ENCODE measurements at regions not wholly inside any gene's neighbourhood (a gene's known extent, or its start where the extent isn't known, plus 50 kb on each side); places are given as distances from the start of the nearest gene placed in this dataset.
"Not testable (repeated sequence)": the region's sequence is repeated elsewhere in the genome, so short reads cannot be mapped to it uniquely, and the experiment has no call there.

DNA sequence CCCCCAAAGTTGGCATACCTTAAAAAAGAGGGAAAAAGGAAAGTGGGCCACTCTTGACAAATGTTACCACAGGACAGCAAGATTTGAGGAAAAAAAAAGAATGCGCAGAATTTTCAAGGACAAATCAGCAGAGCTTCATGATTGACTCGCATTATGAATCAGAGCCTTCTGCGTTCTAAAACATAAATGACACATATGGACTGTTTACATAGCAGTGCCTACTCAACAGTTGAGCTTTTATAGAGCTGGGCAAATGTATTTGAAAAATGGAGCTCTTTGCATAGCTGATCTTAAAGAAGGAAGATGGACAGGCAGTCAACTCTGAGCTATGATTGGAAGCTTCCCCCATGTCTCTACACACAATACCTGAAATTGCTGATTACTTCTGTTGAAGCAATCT is 213.2 kb upstream of the NT5E start:
- DNase-seq (no peak), ATAC-seq (ENCODE audit: low read depth) (no peak)
- no peaks in the 10 kb centered on the region for H3K27me3 Mint-ChIP-seq
- no peaks in the 10 kb centered on the region for H3K36me3 Mint-ChIP-seq (ENCODE audit: low read depth)
- no peaks in the 10 kb centered on the region for H3K4me1 Mint-ChIP-seq
- no peak overlapping the region for H3K27ac Mint-ChIP-seq
- TF ChIP-seq, protein P1, sequence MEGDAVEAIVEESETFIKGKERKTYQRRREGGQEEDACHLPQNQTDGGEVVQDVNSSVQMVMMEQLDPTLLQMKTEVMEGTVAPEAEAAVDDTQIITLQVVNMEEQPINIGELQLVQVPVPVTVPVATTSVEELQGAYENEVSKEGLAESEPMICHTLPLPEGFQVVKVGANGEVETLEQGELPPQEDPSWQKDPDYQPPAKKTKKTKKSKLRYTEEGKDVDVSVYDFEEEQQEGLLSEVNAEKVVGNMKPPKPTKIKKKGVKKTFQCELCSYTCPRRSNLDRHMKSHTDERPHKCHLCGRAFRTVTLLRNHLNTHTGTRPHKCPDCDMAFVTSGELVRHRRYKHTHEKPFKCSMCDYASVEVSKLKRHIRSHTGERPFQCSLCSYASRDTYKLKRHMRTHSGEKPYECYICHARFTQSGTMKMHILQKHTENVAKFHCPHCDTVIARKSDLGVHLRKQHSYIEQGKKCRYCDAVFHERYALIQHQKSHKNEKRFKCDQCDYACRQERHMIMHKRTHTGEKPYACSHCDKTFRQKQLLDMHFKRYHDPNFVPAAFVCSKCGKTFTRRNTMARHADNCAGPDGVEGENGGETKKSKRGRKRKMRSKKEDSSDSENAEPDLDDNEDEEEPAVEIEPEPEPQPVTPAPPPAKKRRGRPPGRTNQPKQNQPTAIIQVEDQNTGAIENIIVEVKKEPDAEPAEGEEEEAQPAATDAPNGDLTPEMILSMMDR (IDR thresholded peaks at IDR 0.05): no peak
- ChIA-PET POLR2A (no interaction called here), CTCF (no interaction called here)
- intact Hi-C loops (cut with micrococcal nuclease): no loop called here
- H3K9me3 Mint-ChIP-seq: no peaks in the 10 kb centered on the region
- no peak overlapping the region for H3K4me3 Mint-ChIP-seq

DNA sequence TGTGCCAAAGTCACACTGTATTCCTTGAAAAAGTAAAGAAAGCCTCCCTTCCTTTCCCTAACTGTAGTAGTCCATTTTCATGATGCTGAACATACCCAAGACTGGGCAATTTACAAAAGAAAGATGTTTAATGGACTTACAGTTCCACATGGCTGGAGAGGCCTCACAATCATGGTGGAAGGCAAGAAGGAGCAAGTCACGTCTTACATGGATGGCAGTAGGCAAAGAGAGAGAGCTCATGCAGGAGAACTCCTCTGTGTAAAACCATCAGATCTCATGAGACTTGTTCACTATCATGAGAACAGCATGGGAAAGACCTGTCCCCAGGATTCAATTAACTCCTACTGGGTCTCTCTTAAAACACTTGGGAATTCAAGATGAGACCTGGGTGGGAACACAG is 222.5 kb upstream of the NT5E start:
- DNase-seq; intact Hi-C loops (cut with micrococcal nuclease); CTCF ChIA-PET; ATAC-seq (ENCODE audit: low read depth); H3K36me3 Mint-ChIP-seq (ENCODE audit: low read depth); H3K27me3 Mint-ChIP-seq; POLR2A ChIA-PET; H3K4me1 Mint-ChIP-seq; H3K27ac Mint-ChIP-seq; H3K4me3 Mint-ChIP-seq: not testable (repeated sequence)
- H3K9me3 Mint-ChIP-seq: peaks cover 47% of the 10 kb centered on the region

DNA sequence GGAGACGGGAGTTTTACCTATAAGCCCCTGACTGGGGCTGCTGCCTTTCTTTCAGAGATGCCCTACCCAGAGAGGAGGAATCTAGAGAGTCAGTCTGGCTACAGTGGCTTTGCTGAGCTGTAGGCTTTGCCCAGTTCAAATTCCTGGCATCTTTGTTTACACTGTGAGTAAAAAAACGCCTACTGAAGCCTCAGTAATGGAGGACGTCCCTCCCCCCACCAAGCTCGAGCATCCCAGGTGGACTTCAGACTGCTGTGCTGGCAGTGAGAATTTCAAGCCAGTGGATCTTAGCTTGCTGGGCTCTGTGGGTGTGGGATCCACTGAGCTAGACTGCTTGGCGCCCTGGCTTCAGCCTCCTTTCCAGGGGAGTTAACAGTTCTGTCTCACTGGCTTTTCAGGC is 237.1 kb upstream of the NT5E start:
- H3K36me3 Mint-ChIP-seq (ENCODE audit: low read depth); POLR2A ChIA-PET: not testable (repeated sequence)

DNA sequence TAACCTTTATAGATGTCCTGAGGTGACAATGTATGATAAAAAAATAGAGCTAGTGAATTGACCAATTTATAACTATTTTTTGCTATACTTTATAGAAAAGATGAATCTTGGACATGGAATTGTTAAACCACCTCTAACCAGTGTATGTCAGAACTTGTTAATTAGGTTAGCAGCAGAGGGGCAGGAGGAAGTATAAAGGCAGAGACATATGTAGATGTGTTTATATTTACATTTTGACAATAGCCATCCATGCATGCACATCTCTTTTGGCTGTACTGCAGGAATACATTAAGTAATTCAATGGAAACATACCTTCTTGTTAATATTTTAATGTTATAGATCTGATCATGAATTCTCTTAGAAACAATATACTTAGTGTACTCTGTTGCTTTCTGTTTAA is 254.6 kb upstream of the NT5E start:
- Mint-ChIP-seq H3K27me3 (no peaks in the 10 kb centered on the region), H3K9me3 (no peaks in the 10 kb centered on the region), H3K4me1 (no peaks in the 10 kb centered on the region), H3K36me3 (ENCODE audit: low read depth) (no peaks in the 10 kb centered on the region), H3K27ac (no peak overlapping the region), H3K4me3 (no peak overlapping the region)
- intact Hi-C loops (cut with micrococcal nuclease): no loop called here
- TF ChIP-seq, protein P1 (IDR thresholded peaks at IDR 0.05): no peak
- ATAC-seq (ENCODE audit: low read depth) (no peak), DNase-seq (no peak)
- CTCF ChIA-PET: no interaction called here
- POLR2A ChIA-PET: no interaction called here

More for the DNA sequence above, 237.1 kb upstream of the NT5E start:
- H3K4me1 Mint-ChIP-seq; intact Hi-C loops (cut with micrococcal nuclease); ATAC-seq (ENCODE audit: low read depth); H3K27ac Mint-ChIP-seq; CTCF ChIA-PET; H3K27me3 Mint-ChIP-seq; H3K4me3 Mint-ChIP-seq; DNase-seq: not testable (repeated sequence)
- H3K9me3 Mint-ChIP-seq: peaks cover 20% of the 10 kb centered on the region

DNA sequence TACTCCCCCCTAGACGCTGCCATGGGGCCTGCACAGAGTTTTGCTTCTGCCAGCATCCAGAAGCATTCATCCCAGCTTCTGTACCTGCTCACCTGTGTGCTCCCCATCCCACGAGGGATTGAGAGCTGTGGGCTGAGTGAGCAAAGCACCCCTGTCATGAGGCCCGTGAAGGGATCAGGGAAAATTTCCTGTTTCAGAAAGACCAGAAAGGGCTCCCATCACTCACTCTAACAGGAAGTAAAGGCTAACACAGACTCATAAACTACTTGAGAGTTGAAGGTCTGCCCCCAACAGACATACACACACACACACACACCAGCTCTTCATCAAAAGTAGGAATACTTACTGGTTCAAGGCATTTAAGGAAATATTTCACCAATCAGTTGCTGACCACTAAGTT is 256.5 kb upstream of the NT5E start:
- ChIA-PET POLR2A (no interaction called here), CTCF (no interaction called here)
- Mint-ChIP-seq H3K27ac (no peak overlapping the region), H3K36me3 (ENCODE audit: low read depth) (no peaks in the 10 kb centered on the region), H3K4me3 (no peak overlapping the region), H3K9me3 (peaks cover 5% of the 10 kb centered on the region), H3K27me3 (no peaks in the 10 kb centered on the region), H3K4me1 (no peaks in the 10 kb centered on the region)
- intact Hi-C loops (cut with micrococcal nuclease): no loop called here
- TF ChIP-seq, protein P1 (IDR thresholded peaks at IDR 0.05): no peak
- ATAC-seq (ENCODE audit: low read depth) (no peak), DNase-seq (no peak)

DNA sequence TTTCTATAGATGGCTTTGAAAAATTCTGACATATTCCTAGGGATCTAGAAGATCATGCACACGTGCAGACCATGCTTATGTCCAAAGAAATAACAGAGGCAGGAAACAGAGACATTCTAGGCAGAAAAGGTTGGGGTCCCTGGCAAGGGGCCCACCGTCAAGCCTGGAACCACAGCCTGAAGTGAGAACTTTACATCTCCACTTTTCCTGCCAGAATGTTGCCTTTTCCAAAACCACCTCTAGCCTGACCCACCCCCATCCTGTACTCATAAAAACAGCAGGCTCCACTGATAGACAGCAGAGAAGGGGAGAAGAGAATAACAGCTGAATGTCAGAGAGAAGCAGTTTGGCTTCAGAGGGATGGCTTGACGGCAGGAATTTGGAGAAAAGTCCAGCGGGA is 257.3 kb upstream of the NT5E start:
- POLR2A ChIA-PET: no interaction called here
- DNase-seq (no peak), ATAC-seq (ENCODE audit: low read depth) (no peak)
- intact Hi-C loops (cut with micrococcal nuclease): no loop called here
- Mint-ChIP-seq H3K9me3 (peaks cover 5% of the 10 kb centered on the region), H3K27ac (no peak overlapping the region), H3K4me1 (no peaks in the 10 kb centered on the region), H3K36me3 (ENCODE audit: low read depth) (no peaks in the 10 kb centered on the region), H3K27me3 (no peaks in the 10 kb centered on the region), H3K4me3 (no peak overlapping the region)
- CTCF ChIA-PET: no interaction called here
- TF ChIP-seq, protein P1 (IDR thresholded peaks at IDR 0.05): no peak

Measured in activated B cell treated with CpG ODN at 0.5 μM for 24 hours (primary cell).